ENCODE measurements at regions not wholly inside any gene's neighbourhood (a gene's known extent, or its start where the extent isn't known, plus 50 kb on each side); places are given as distances from the start of the nearest gene placed in this dataset.

DNA sequence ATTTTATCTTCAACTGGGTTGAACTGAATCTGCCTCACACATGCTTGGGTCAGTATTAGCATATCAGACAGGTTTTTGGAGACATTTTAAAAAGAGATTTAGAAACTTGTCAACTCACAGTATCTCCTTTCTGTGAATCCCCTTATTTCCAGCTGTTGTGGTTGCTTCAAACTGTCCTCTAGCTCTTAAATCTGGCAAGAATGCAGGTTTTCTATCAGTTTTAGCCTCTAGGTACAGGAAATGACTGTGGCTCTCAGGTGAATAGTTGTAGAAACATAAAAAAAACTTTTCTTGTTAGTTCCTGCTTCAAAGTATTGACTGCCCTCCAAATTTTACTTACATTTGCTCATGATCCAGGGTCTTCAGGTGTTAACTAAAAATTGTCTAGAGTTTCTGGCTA lies 495.7 kb upstream of the TMPRSS15 start:
- TF ChIP-seq CTCF (IDR thresholded peaks at IDR 0.05; ENCODE audit: insufficient read depth, low read depth, low read length), result no peak
- TF ChIP-seq EZH2 (IDR thresholded peaks at IDR 0.05; ENCODE audit: insufficient read depth, low read length), result no peak

Data from astrocyte (in vitro differentiated cells and primary cell).